LHCN-M2 (cell line): ENCODE measurements at regions not wholly inside any gene's neighbourhood (a gene's known extent, or its start where the extent isn't known, plus 50 kb on each side); places are given as distances from the start of the nearest gene placed in this dataset.

Experiments used
- DNase-seq: peaks from one replicate; pipeline ENCODE4 v3.0.0-alpha.2; 2012; ENCODE audit warnings: low read depth

DNA sequence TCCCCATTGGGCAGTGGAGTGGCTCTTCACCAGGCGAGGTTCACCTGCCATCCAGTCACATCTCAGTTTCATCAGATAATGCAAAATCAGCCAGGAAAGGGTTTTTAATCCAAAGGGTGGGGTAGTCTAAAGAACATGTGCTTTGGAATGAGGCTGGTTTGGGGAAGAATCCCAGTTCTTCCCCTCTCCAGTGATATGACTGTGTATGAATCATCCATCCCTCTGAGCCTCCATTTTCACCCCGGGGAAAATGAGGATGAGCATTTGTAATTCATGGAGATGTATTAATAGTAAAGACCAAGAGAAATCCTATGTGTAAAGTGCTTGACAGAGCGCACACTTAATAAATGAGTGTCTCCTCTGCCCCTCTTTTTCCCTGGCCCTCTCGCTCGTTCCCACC, 215.1 kb upstream of the FGGY start:
- peak; percentile 43 for DNase-seq

GRCh38 chr1:59083946-59084865, 212.7 kb upstream of the FGGY start:
- no peak for DNase-seq

DNA sequence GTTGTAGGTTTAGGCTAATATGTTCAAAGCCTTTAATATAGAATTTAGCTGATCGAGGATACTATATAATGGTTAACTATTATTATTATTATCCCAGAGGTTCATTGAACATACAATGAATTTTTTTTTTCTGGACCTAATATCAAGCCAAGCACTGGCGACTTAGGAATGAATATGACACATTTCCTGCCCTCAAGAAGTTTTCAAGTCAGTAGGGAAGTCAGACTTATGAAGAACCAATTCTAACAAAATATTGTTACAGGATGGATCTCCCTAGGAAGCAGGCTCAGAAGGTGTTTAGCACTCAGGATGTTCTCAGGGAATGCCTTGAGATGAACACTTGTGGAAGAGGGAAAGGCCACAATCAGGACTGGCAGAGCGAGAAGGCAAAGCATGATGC, 211.8 kb upstream of the FGGY start:
- DNase-seq: no peak

GRCh38 chr1:59089036-59089798, 207.7 kb upstream of the FGGY start:
- DNase-seq: no peak

GRCh38 chr1:59089922-59090457, 206.9 kb upstream of the FGGY start:
- DNase-seq: no peak

- no peak for DNase-seq
Observed at GRCh38 chr1:59092126-59092525, 204.8 kb upstream of the FGGY start.

DNA sequence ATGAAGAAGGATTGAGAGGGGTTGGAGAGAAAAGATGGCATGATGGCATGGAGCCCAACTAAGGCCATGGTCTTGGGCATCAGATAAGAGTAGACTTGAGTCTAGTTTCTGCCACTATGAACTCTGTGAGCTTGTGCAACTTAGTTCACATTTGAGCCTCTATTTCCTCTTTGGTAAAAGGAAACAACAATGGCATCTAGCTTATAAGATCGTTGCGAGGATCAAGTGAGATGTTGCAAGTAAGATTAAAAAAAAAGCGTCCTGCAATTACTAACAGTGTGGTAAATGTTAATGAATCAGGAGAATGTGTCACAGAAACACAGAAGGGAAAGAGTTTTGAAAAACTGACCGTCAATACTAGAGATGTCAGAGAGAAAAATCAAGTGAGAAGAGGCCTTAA, 202.9 kb upstream of the FGGY start:
- DNase-seq: no peak

DNA sequence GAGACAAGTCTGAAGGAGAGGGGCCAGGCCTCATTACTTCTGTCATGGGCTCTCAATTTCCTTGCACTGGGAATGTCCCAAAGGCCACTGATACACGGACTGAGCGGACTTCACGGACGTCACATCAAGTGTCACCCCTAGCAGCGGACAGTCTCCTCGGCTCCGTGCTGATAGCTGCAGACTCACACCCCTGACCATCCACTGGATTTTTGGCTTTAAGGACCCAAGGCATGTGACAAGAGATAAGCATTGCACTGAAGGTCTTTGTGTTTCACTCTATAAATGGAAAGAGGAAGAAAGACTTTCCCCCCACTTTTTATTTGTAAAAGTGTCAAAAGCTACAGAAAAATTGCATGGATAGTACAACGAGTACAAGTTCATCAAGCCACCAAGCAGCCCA, 200.4 kb upstream of the FGGY start:
- DNase-seq: no peak

- no peak for DNase-seq
Observed at GRCh38 chr1:59098655-59099054, 198.2 kb upstream of the FGGY start.

DNA sequence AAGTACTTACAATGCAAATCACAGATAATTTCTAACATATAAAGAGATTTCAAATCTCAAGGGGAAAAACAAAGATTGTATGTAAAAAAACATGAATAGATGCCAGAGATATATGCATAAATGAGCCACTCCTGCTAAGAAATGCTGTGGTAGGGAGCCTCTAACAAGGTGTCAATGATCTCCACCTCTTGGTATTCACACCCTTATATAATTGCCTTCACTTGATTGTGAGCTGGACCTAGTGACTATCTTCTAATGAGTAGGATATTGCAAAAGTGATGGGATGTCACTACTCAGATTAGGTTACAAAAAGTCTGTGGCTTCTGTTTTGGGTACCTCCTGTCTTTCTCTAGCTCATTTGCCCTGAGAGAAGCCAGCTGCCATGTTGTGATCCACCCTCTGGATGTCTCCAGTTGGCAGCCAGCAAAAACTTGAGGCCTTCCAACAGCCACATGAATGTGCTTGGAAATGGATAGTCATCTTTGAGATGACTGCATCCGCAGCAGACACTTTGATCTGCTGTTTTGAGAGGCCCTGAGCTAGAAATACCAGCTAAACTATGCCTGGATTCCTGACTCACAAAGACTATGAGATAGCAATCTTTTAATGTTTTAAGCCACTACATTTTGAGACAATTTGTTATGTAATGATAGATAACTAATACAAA, 196.1 kb upstream of the FGGY start:
- no peak for DNase-seq

DNA sequence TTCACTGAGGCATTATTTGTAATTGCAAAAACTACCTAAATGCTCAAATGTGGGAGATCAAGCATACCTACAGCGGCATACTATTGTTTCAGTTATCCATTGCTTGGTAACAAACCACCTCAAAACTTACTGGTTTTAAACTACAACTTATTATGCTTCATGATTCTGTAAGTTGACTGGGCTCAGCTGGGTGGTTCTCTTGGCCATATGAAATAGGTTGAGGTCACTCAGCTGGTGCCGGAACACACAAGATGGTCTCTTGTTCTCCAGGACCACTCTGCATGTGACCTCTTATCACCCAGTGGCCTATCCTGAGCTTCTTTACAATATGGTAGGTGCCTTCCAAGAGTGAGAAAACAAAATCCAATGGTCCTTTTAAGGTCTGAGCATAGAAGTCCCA, 195.4 kb upstream of the FGGY start:
- no peak for DNase-seq

- DNase-seq: no peak
Observed at GRCh38 chr1:59103457-59103856, 193.4 kb upstream of the FGGY start.

GRCh38 chr1:59104191-59104760, 192.6 kb upstream of the FGGY start:
- DNase-seq: no peak

- no peak for DNase-seq
Observed at GRCh38 chr1:59105548-59106507, 191.1 kb upstream of the FGGY start.

GRCh38 chr1:59107516-59107915, 189.4 kb upstream of the FGGY start:
- peak; percentile 23 for DNase-seq

DNA sequence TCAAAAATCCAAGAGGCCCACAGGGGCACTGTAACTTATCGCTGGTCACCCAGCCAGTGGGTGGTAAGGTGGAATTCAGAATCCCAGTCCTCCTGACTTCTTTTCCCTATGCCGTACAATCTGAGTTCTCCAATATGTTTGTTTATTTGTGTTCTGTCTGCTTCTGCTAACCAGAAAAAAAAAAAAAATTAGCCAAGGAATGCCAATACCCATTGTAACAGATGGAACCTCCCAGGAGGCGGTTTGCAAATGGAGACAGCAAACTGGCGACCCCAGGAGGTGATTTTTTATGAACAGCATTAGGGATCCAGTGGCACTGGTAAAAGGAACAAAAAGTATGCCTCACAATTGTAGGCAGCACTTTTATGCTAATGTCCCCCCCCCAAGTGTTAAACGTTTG, 189.0 kb upstream of the FGGY start:
- DNase-seq: no peak

- DNase-seq: peak; percentile 64
Observed at GRCh38 chr1:59108481-59109317, 188.2 kb upstream of the FGGY start.

DNA sequence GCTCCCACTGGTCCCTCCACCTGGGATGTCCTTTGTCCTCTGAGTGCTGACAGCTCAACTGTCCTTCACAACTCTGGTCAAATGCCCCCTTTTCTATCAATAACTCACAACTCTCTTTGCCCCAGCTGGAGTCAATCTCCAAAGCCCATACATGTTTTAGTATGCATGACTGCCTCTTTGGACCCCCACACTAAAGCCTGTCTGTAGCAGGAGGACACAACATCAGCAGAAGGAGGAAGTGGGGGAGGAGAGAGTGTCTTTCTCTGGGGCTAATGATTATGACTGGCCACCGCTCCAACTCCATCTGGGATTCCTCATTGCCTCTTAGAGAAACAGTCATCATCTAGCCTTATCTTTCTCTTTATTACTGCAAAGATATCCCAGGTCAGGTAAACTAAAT, 186.6 kb upstream of the FGGY start:
- DNase-seq: no peak

GRCh38 chr1:59113876-59114457, 182.9 kb upstream of the FGGY start:
- no peak for DNase-seq
